K562 (cell line): ENCODE measurements at regions not wholly inside any gene's neighbourhood (a gene's known extent, or its start where the extent isn't known, plus 50 kb on each side); places are given as distances from the start of the nearest gene placed in this dataset.

Source experiments
- ATAC-seq: fragments of 200-7000 bp; cut with Tn5 transposase; 3 replicates; pipeline ENCODE4 v1.9.1; 2020; ENCODE audit warnings: moderate library complexity
- BruUV-seq: library from RNA; stranded (reverse); fragments of 400-500 nt; replicated peaks from 2 replicates; lab custom pipeline; 2021; lab: Mats Ljungman, UMichigan
- CTCF ChIA-PET: fragments of 300-600 bp; formaldehyde crosslinking; extraction: SDS; loops from one replicate; lab custom pipeline; 2021; ENCODE audit warnings: low intra/inter-chr PET ratio; lab: Yijun Ruan, JAX
- POLR2A ChIA-PET: fragments of 300-600, 350-650 bp; sonication (Branson Sonifier 250); formaldehyde crosslinking; extraction: SDS; loops from one replicate; lab custom pipeline; 2021; ENCODE audit warnings: antibody characterized with exemption, inconsistent platforms; lab: Yijun Ruan, JAX
- DNase-seq, 4 experiments: peaks; one replicate each; pipeline versions ENCODE4 v3.0.0 to v3.0.0-alpha.2; 2011 to 2018; ENCODE audit warnings: low spot score in 3 of 4, mixed read lengths in 3 of 4; ENCODE audit errors: extremely low read depth in 1 of 4
- FAIRE-seq: peaks from 2 replicates; lab custom pipeline; 2011; peaks lifted over from hg19 to GRCh38; lab: Jason Lieb, UNC
- H2AFZ ChIP-seq: 2 replicates; pipeline ENCODE4 v1.6.0; 2011; ENCODE audit warnings: low read depth, low read length, control low read depth, inconsistent platforms
- H3K27ac ChIP-seq: fragments of 200-600 bp; 3 replicates; pipeline ENCODE4 v1.8.0; 2011; ENCODE audit warnings: low read depth, mild to moderate bottlenecking, control low read depth, inconsistent platforms, low read length, moderate library complexity, mixed read lengths; ENCODE audit errors: extremely low read depth
- H3K27me3 ChIP-seq, 2 experiments: fragments of 300-600 bp in 1 of 2; 2 replicates in 1 of 2; 3 replicates in 1 of 2; pipeline versions ENCODE4 v1.6.0 to v1.8.0; 2011; ENCODE audit warnings: inconsistent platforms in 2 of 2, low read length in 2 of 2, mild to moderate bottlenecking in 1 of 2, mixed read lengths in 1 of 2, moderate library complexity in 1 of 2; ENCODE audit not compliant: control insufficient read depth in 2 of 2, insufficient read depth in 2 of 2
- H3K36me3 ChIP-seq: fragments of 300-600 bp; 3 replicates; pipeline ENCODE4 v1.8.0; 2011; ENCODE audit warnings: mild to moderate bottlenecking, low read length, inconsistent platforms; ENCODE audit not compliant: control insufficient read depth, insufficient read depth
- H3K4me1 ChIP-seq, 2 experiments: fragments of 200-600 bp in 1 of 2; replicated peaks in 1 of 2; 2 replicates in 1 of 2; 3 replicates in 1 of 2; pipeline versions ENCODE4 v1.5.1 to v1.8.0; 2011; ENCODE audit warnings: inconsistent platforms in 2 of 2, low read length in 2 of 2, mild to moderate bottlenecking in 1 of 2, mixed read lengths in 1 of 2, moderate library complexity in 1 of 2; ENCODE audit not compliant: control insufficient read depth in 2 of 2, insufficient read depth in 2 of 2
- H3K4me2 ChIP-seq: 2 replicates; pipeline ENCODE4 v1.6.1; 2011; ENCODE audit warnings: low read length, control low read depth, inconsistent platforms, mixed read lengths; ENCODE audit not compliant: insufficient read depth
- H3K4me3 ChIP-seq: fragments of 200-600 bp; sonication (generic), shearing (Covaris generic); 2 replicates; pipeline ENCODE4 v1.5.1; 2016; ENCODE audit warnings: control low read depth, inconsistent platforms
- H3K79me2 ChIP-seq: fragments of 200-600 bp; 3 replicates; pipeline ENCODE4 v1.8.0; 2011; ENCODE audit warnings: low read length, inconsistent platforms; ENCODE audit not compliant: control insufficient read depth, insufficient read depth
- H3K9ac ChIP-seq, 2 experiments: 2 replicates each; pipeline versions ENCODE4 v1.6.0 to v1.6.1; 2011; ENCODE audit warnings: low read depth in 2 of 2, low read length in 2 of 2, control low read depth in 1 of 2, inconsistent platforms in 1 of 2, mild to moderate bottlenecking in 1 of 2, mixed read lengths in 1 of 2; ENCODE audit not compliant: insufficient read depth in 1 of 2
- H3K9me1 ChIP-seq: one replicate; pipeline ENCODE4 v1.6.0; 2011; ENCODE audit warnings: inconsistent platforms, mild to moderate bottlenecking, low read length, moderate library complexity; ENCODE audit not compliant: control insufficient read depth, insufficient read depth
- H3K9me3 ChIP-seq: replicated peaks from 2 replicates; pipeline ENCODE4 v1.5.1; 2011; ENCODE audit warnings: low read depth, low read length, inconsistent platforms; ENCODE audit not compliant: control insufficient read depth, insufficient read depth
- H4K20me1 ChIP-seq: replicated peaks from 2 replicates; pipeline ENCODE4 v1.6.1; 2011; ENCODE audit warnings: low read length, inconsistent platforms, mixed read lengths; ENCODE audit not compliant: control insufficient read depth, insufficient read depth
- KAT8 ChIP-seq: fragments of 450-650 bp; IDR thresholded peaks from 2 replicates; pipeline ENCODE4 v1.6.1; 2016; ENCODE audit warnings: low read depth, mild to moderate bottlenecking
- KDM4B ChIP-seq, 2 experiments: fragments of 450-650 bp in 1 of 2; sonication (generic) in 1 of 2; IDR thresholded peaks; 2 replicates each; pipeline ENCODE4 v1.6.1; 2016 to 2017; ENCODE audit warnings: borderline replicate concordance in 2 of 2, antibody characterized with exemption in 1 of 2, low read depth in 1 of 2, mild to moderate bottlenecking in 1 of 2
- MYBL2 ChIP-seq, 2 experiments: fragments of 450-650 bp in 1 of 2; sonication (generic) in 1 of 2; formaldehyde crosslinking in 1 of 2; IDR thresholded peaks; 2 replicates each; pipeline versions ENCODE4 v1.6.1 to v1.8.1; 2017 to 2022; ENCODE audit warnings: borderline replicate concordance in 1 of 2, inconsistent platforms in 1 of 2, low read depth in 1 of 2, mild to moderate bottlenecking in 1 of 2, missing genetic modification reagents in 1 of 2, moderate library complexity in 1 of 2
- POLR2AphosphoS5 ChIP-seq: IDR thresholded peaks from 2 replicates; pipeline ENCODE4 v1.6.1; 2011; ENCODE audit warnings: mild to moderate bottlenecking, low read depth, low read length, moderate library complexity; ENCODE audit not compliant: control insufficient read depth, insufficient read depth
- RBM39 ChIP-seq: fragments of 200-400 bp; formaldehyde crosslinking; optimal IDR thresholded peaks from 2 replicates; pipeline ENCODE3; 2018; ENCODE audit warnings: low read depth, low read length
- TFAP4 ChIP-seq: sonication (generic); formaldehyde crosslinking; IDR thresholded peaks from 2 replicates; pipeline ENCODE4 v1.8.0; 2022; ENCODE audit warnings: missing genetic modification reagents, mild to moderate bottlenecking, moderate library complexity, borderline replicate concordance
- ZBTB5 ChIP-seq: fragments of 450-650 bp; IDR thresholded peaks from 2 replicates; pipeline ENCODE4 v1.6.1; 2017; ENCODE audit warnings: antibody characterized with exemption
- WGBS: fragments of 100-300 bp; shearing (Covaris generic); methylation state at CpG from one replicate; pipeline ENCODE4 v1.1.6; 2016; ENCODE audit warnings: low coverage, mixed read lengths; ENCODE audit not compliant: insufficient coverage; ENCODE audit errors: missing lambda C conversion rate; 5-methylcytosine and 5-hydroxymethylcytosine counted together
- in situ Hi-C: fragments of 300-500 bp; cut with MboI; formaldehyde crosslinking; loops from 4 replicates; pipeline ENCODE4 v1.15.0; 2018; ENCODE audit warnings: inconsistent platforms, mixed read lengths
- intact Hi-C: fragments of 100-400 bp; cut with micrococcal nuclease; formaldehyde crosslinking; loops from 2 replicates; pipeline ENCODE4 v1.14.2; 2022

GRCh38 chr1:82227306-82228095 lies 426.8 kb downstream of the ADGRL2 start (continued):
- TF ChIP-seq POLR2AphosphoS5 (no peak), MYBL2 (IDR thresholded peaks at IDR 0.05; ENCODE audit: low read depth) (no peak), MYBL2 (CRISPR knock-in tag; IDR thresholded peaks at IDR 0.05; ENCODE audit: borderline replicate concordance) (no peak)
- TF ChIP-seq, all 486 proteins: peak for 0

- BruUV-seq: no TSS peak
- Histone ChIP-seq H3K27ac (no peak overlapping the region), H3K4me2 (no peak overlapping the region), H3K9me3 (no peaks in the 10 kb centered on the region), H2AFZ (no peak overlapping the region), H3K4me1 (no peaks in the 10 kb centered on the region), H3K9ac (no peak overlapping the region), H3K4me3 (no peak overlapping the region), H3K79me2 (no peaks in the 10 kb centered on the region), H3K36me3 (no peaks in the 10 kb centered on the region), H3K9me1 (no peaks in the 10 kb centered on the region), H3K27me3 (no peaks in the 10 kb centered on the region), H4K20me1 (no peaks in the 10 kb centered on the region)
- in situ Hi-C loops: no loop called here
- ATAC-seq: no peak
- ChIA-PET CTCF (no interaction called here), POLR2A (no interaction called here)
- no peak for DNase-seq
- FAIRE-seq: no peak
- WGBS: 0% methylated on average over 1 of the region's 1 CpG
- intact Hi-C loops: no loop called here
- TF ChIP-seq KDM4B (IDR thresholded peaks at IDR 0.05; ENCODE audit: borderline replicate concordance in 2 of 2, low read depth in 1 of 2): no peak
- TF ChIP-seq ZBTB5: no peak
- TF ChIP-seq RBM39: no peak
- no peak for TF ChIP-seq KAT8
- no peak for TF ChIP-seq TFAP4
Measured at GRCh38 chr1:82226186-82226505, 425.4 kb downstream of the ADGRL2 start.
